Sigmoid colon (tissue), 6 donors: ENCODE measurements at regions not wholly inside any gene's neighbourhood (a gene's known extent, or its start where the extent isn't known, plus 50 kb on each side); places are given as distances from the start of the nearest gene placed in this dataset.

ENCODE experiments used
- DNase-seq: peaks from one replicate; pipeline ENCODE4 v3.0.0-alpha.2; 2019
- H3K27ac ChIP-seq, 4 donors: fragments of 200-600 bp; sonication (generic); one replicate each; pipeline ENCODE4 v1.5.1; 2016 to 2019; ENCODE audit warnings: mild to moderate bottlenecking in 1 of 4
- H3K27me3 ChIP-seq, 3 donors: fragments of 200-600 bp; sonication (generic); one replicate each; pipeline ENCODE4 v1.5.1; 2019; ENCODE audit warnings: mild to moderate bottlenecking in 1 of 3
- H3K36me3 ChIP-seq, 4 donors: fragments of 200-600 bp; sonication (generic); one replicate each; pipeline ENCODE4 v1.5.1; 2016 to 2019
- H3K4me1 ChIP-seq, 4 donors: fragments of 200-600 bp; sonication (generic); one replicate each; pipeline ENCODE4 v1.5.1; 2017 to 2019
- H3K4me3 ChIP-seq, 4 donors: fragments of 200-600 bp; sonication (generic); one replicate each; pipeline ENCODE4 v1.5.1; 2017 to 2019; ENCODE audit warnings: mild to moderate bottlenecking in 2 of 4, moderate library complexity in 1 of 4
- H3K9me3 ChIP-seq, 4 donors: fragments of 200-600 bp in 3 of 4; sonication (generic) in 3 of 4; one replicate each; pipeline versions ENCODE4 v1.5.1 to v1.6.1; 2013 to 2019
- CTCF ChIP-seq, 4 experiments: fragments of 450-650 bp in 3 of 4; fragments of 200-600 bp in 1 of 4; IDR thresholded peaks; one replicate each; pipeline ENCODE4 v1.5.1; 2016 to 2019; ENCODE audit warnings: antibody characterized with exemption in 4 of 4, mild to moderate bottlenecking in 3 of 4, moderate library complexity in 2 of 4
- EP300 ChIP-seq, 4 donors: sonication (generic); formaldehyde crosslinking; IDR thresholded peaks; one replicate each; pipeline ENCODE4 v1.6.1; 2017; ENCODE audit warnings: antibody characterized with exemption in 4 of 4
- POLR2A ChIP-seq, 2 donors: fragments of 450-650 bp; IDR thresholded peaks; one replicate each; pipeline ENCODE4 v1.6.1; 2016; ENCODE audit warnings: antibody characterized with exemption in 2 of 2, mild to moderate bottlenecking in 2 of 2, moderate library complexity in 2 of 2
- POLR2AphosphoS5 ChIP-seq, 4 donors: sonication (generic); formaldehyde crosslinking; IDR thresholded peaks; one replicate each; pipeline ENCODE4 v1.6.1; 2017; ENCODE audit warnings: antibody characterized with exemption in 4 of 4
- WGBS, 2 donors: extraction: QIAGEN DNeasy Blood & Tissue Kit; methylation state at CpG; one replicate each; pipeline ENCODE4 v1.1.7; 2013; 5-methylcytosine and 5-hydroxymethylcytosine counted together
- intact Hi-C: fragments of 100-400 bp; cut with DNase I; formaldehyde crosslinking; loops from one replicate; pipeline ENCODE4 v1.15.1; 2023
- donor health status: healthy with polysubstance abuse.
- donor health status: healthy.

DNA sequence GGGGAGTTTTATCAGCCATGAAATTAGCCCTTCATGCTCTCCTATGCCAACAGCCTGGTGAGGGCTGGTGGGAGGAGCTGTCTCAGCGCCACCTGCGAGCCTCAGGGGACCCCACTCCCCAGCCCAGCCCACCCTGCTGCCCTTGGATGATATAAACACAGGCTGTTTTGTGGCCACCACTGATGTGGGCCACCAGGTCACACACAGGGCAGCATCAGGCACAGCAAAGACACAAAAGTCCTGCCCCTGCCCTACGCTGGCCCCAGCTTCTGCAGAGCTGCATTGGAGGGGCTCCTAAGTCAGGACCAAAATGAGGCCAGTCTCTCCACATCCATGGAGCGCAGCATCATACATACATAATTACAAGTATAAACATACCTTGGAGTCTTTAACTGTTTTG lies 110.6 kb upstream of the TEX51 start:
- Histone ChIP-seq H3K27me3 (peaks cover 0 to 11% (median 0%) of the 10 kb centered on the region in 3 donors), H3K36me3 (no peaks in the 10 kb centered on the region), H3K4me3 (no peak overlapping the region), H3K27ac (no peak overlapping the region), H3K4me1 (no peaks in the 10 kb centered on the region), H3K9me3 (no peaks in the 10 kb centered on the region)
- intact Hi-C loops: no loop called here
- DNase-seq: peak; percentile 19
- TF ChIP-seq CTCF (IDR thresholded peaks at IDR 0.05) (no peak), EP300 (IDR thresholded peaks at IDR 0.05) (no peak), POLR2A (IDR thresholded peaks at IDR 0.05) (no peak), POLR2AphosphoS5 (IDR thresholded peaks at IDR 0.05) (no peak)
- 67 to 73% methylated on average over 4 of the region's 4 CpGs for WGBS, 2 donors

- peak; percentile 4 for DNase-seq
Measured at GRCh38 chr2:126788652-126789051, 110.0 kb upstream of the TEX51 start.

GRCh38 chr2:126790987-126791780 lies 107.5 kb upstream of the TEX51 start:
- Histone ChIP-seq H3K27me3 (peaks cover 0 to 11% (median 0%) of the 10 kb centered on the region in 3 donors), H3K4me3 (no peak overlapping the region), H3K36me3 (no peaks in the 10 kb centered on the region), H3K27ac (no peak overlapping the region), H3K4me1 (no peaks in the 10 kb centered on the region), H3K9me3 (no peaks in the 10 kb centered on the region)
- intact Hi-C loops: no loop called here
- WGBS, 2 donors: 85 to 87% methylated on average over 18 of the region's 18 CpGs
- peak; percentile 21 for DNase-seq
- no peak for TF ChIP-seq POLR2A (IDR thresholded peaks at IDR 0.05)
- TF ChIP-seq CTCF (IDR thresholded peaks at IDR 0.05): no peak
- no peak for TF ChIP-seq EP300 (IDR thresholded peaks at IDR 0.05)
- TF ChIP-seq POLR2AphosphoS5 (IDR thresholded peaks at IDR 0.05): no peak

More at GRCh38 chr2:126788652-126789051, 110.0 kb upstream of the TEX51 start:
- H3K27me3 ChIP-seq: peaks cover 0 to 11% (median 0%) of the 10 kb centered on the region in 3 donors
- H3K4me1 ChIP-seq: no peaks in the 10 kb centered on the region
- TF ChIP-seq CTCF (IDR thresholded peaks at IDR 0.05) (no peak), EP300 (IDR thresholded peaks at IDR 0.05) (no peak), POLR2AphosphoS5 (IDR thresholded peaks at IDR 0.05) (no peak), POLR2A (IDR thresholded peaks at IDR 0.05) (no peak)
- no peaks in the 10 kb centered on the region for H3K9me3 ChIP-seq
- WGBS, 2 donors: 80 to 86% methylated on average over 4 of the region's 4 CpGs
- no peak overlapping the region for H3K4me3 ChIP-seq
- H3K27ac ChIP-seq: no peak overlapping the region
- H3K36me3 ChIP-seq: no peaks in the 10 kb centered on the region
- intact Hi-C loops: no loop called here

GRCh38 chr2:126792186-126792585 lies 106.5 kb upstream of the TEX51 start:
- WGBS, 2 donors: 74 to 79% methylated on average over 5 of the region's 5 CpGs
- Histone ChIP-seq H3K4me1 (no peaks in the 10 kb centered on the region), H3K4me3 (no peak overlapping the region), H3K9me3 (no peaks in the 10 kb centered on the region), H3K27me3 (peaks cover 0 to 11% (median 0%) of the 10 kb centered on the region in 3 donors), H3K27ac (no peak overlapping the region), H3K36me3 (no peaks in the 10 kb centered on the region)
- no peak for DNase-seq
- intact Hi-C loops: no loop called here
- TF ChIP-seq POLR2A (IDR thresholded peaks at IDR 0.05): no peak

- no peak overlapping the region for H3K27ac ChIP-seq
- no peak overlapping the region for H3K4me3 ChIP-seq
- H3K4me1 ChIP-seq: no peaks in the 10 kb centered on the region
- H3K36me3 ChIP-seq: no peaks in the 10 kb centered on the region
- H3K9me3 ChIP-seq: no peaks in the 10 kb centered on the region
- intact Hi-C loops: no loop called here
- WGBS, 2 donors: 89 to 90% methylated on average over 4 of the region's 4 CpGs
- DNase-seq: peak; percentile 18
- no peak for TF ChIP-seq POLR2AphosphoS5 (IDR thresholded peaks at IDR 0.05)
- TF ChIP-seq CTCF (IDR thresholded peaks at IDR 0.05): no peak
- no peak for TF ChIP-seq POLR2A (IDR thresholded peaks at IDR 0.05)
- no peak for TF ChIP-seq EP300 (IDR thresholded peaks at IDR 0.05)
- H3K27me3 ChIP-seq: peaks cover 0 to 11% (median 0%) of the 10 kb centered on the region in 3 donors
Measured at GRCh38 chr2:126792993-126793392, 105.7 kb upstream of the TEX51 start.
